Fibroblast of skin of back (primary cell): ENCODE measurements at regions not wholly inside any gene's neighbourhood (a gene's known extent, or its start where the extent isn't known, plus 50 kb on each side); places are given as distances from the start of the nearest gene placed in this dataset.
"Not testable (repeated sequence)": the region's sequence is repeated elsewhere in the genome, so short reads cannot be mapped to it uniquely, and the experiment has no call there.

Source experiments
- DNase-seq: peaks from one replicate; pipeline ENCODE4 v3.0.0-alpha.2; 2013

DNA sequence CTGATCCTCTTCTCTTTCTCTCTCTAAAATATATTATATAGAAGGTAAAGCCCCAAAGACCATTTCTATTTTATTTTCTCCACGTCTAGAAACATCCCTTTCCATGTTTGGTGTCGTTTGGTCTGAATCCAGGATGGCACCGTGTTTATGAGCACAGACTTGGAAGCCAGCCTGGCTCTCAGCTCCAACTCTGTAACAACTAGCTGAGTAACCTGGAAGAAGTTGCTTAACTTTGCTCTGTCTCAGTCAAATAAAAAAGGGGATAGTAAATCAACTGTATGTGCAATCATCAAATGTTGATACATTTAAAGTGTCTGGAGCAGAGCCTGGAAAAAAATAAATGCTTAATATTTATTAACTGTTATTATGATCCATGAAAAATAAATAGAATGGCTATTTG lies 249.8 kb upstream of the MAF start:
- DNase-seq, result no peak

DNA sequence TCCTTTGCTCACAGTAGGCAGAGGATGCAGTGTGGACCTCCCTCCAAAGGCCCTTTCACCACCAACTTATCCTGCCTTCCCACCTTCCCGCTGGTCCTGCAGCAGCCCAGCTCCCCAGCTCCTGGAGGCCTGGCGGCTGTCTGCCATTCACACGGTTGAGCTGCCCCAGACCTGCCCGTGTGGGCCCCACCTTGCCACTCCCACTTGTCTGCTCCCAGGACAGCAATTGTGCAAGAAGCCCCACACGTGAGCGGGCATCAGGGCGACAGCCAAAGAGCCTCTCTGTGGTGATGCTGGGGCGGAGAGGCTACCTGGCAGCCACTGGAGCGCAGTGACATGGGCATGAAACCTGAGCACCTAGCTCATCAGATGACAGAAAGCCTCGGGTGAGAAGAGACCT lies 248.6 kb upstream of the MAF start:
- DNase-seq, result no peak

DNA sequence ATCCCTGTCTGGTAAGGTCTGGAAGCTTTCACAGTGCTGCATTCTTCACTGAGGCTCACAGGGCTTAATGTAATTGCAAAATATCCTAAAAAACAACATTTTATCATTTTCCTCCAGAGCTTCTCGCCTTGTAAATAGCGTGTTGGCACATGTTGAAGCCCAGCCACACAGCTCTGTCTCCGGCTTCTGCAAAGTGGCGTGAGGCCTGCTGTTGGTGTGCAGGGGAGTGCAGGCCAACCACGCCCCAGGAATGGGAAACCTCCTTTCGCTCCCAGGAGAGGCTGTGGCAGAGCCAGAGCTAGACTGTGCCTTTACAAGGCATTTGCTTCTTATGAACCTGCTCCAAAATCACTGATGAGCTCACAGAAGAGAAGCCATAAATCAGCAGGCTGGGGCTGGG lies 248.2 kb upstream of the MAF start:
- DNase-seq, result no peak

DNA sequence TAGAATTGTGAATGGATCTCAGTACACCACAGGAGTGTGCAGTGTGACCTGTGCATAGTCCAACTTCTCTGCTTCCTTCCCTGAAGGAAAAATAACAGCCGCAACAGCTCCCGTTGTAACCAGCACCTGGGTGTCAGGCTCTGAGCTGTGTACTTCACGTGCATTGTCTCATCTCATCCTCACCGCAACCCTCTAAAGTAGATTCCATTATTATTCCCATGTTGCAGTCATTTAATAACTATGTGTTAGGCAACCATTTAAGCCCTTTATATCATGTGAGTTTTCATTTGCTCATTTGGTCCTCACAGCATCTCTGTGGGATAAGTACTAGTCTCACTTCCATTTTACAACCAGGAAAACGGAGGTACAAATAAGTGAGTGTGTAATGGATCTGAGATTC lies 247.0 kb upstream of the MAF start:
- DNase-seq, result no peak

DNA sequence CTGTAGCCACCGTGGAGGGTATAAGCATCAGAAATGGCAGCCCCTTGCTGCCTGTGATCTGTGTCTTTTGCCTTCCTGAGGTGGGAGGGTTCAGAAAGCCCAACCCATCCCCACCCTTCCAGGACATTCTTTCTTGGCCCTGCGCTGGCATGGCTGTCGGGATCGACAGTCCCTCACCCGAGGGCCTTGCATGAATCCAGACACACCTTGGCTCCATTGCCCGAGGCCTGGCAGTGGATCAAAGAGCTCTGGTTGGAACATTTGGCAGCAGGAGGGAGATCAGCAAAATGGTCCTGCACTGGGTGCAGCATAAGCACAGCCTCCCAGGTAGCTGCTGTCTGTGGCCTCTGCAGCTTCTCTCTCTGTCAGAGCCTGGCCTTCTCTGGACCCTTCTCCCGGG lies 246.6 kb upstream of the MAF start:
- DNase-seq, result no peak

DNA sequence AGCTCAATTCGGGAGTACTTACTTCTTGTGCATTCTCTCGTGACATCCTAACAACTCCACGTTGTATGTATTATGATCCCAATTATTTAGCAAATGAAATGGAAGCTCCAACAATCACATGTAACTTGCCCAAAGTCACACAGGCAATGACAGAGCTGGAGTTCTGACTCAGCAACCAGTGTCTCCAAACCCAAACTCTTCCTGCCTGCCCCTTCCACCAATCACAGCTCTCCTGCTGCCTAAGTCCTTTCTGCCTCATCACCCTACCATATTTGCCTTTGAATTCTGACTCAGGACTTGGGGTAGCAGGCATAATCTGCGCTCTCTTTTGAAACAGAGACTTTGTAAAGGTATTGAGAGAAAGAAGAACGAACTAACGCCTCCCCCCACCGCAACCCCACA lies 245.2 kb upstream of the MAF start:
- DNase-seq, result peak; percentile 15

DNA sequence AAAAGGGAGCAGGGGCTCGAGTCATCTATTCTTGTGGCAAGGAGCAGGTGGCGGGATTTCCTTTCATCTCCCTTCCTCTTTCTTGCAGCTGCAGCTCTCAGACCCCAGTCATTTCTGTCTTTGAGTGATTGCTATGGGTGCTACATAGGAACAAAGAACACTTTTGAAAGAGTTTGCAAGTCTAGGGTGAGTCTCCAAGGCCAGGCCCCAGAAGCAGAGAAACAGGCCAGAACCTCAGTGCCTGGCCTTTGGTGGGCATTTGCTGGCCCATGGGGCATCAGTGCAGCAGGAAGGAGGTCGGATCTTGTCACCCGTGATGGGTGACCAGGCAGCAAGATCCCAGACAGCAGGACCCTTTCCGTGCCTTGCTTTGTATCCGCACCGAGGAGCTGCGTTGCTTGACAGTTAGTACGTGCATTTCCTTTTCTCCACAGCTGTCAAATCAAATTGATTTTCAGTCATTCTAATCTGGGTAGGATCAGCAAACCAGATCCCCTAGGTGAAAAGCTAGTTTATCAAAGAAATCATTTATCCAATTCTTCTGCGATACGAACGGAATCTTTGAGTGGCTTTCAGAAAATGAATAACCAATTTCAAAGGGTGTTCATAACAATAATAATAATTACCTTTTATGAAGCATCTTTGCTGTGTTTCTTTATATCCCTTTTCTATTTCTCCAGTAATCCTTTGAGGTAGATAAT lies 244.6 kb upstream of the MAF start:
- no peak for DNase-seq

DNA sequence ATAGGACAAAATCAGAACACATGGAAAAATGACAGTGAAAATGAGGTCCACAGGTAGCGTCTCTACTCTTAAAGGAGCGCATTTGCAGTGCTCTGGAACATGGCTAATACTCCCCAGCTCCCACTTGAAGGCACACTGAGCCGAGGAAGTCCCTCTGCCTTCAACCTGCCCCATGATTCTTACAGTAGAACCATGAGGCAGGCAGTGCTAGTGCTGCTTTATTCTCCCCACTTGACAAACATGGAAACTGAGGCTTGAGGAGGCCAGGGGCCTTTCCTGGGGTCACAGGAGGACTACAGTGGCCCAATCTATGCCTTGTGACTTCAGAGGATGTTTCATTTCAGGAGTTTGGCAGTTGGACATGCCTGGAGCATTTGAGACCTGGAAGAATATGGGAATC lies 244.1 kb upstream of the MAF start:
- DNase-seq, result no peak

DNA sequence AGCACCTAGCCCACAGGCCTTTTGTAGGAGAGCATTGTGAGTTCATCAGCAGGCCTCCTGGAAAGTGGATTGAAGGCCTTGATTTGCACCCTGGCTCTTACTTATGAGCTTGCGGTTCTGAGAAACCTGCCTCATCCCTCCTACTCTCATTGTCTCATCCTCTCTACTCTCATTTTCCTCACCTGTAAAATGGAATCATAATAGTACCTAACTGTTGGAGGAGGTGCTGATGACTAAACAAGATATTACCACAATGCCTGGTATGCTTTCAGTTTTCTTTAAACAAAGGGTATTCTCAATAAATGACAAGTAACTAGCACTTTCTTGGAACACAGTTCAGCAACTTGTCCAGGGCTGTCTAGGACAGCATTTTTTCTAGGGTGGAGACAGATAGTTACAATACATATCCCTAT lies 243.1 kb upstream of the MAF start:
- no peak for DNase-seq

DNA sequence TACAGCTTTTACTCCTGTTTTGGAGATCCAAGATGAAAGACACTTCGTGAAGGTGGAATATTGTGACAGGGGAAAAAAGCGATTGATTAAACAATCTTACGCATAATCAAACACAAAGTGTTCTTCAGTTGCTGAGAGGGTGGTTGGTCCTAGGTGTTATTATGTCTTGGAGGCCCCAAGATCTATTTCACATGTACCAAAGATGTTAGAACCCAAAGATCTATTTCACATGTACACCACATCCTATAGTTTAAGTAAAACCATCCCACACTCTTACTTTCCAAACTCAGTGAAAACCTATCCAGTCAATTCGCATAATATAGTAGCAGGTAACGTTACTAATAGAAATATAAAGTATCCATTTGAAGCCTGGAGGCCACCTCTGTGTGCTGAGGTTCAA lies 242.6 kb upstream of the MAF start:
- DNase-seq, result no peak

DNA sequence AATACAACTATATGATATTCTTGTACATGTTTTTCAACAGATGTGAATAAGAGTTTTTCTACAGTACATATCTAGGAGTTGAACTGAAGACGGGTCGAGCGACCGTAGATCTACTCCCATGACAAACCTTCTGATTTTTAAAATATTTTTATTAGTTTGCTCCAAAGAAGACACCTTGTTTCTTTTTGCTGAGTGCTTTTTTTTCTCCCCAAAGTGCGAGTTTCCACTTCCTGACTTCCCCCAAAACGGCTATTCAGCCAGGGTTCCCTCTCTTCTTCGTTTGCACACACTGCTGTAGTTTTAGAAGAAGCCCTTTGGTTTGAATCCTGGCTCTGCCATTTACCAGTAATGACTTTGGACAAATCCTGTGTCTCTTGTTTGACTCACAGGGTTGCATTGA lies 241.7 kb upstream of the MAF start:
- no peak for DNase-seq

DNA sequence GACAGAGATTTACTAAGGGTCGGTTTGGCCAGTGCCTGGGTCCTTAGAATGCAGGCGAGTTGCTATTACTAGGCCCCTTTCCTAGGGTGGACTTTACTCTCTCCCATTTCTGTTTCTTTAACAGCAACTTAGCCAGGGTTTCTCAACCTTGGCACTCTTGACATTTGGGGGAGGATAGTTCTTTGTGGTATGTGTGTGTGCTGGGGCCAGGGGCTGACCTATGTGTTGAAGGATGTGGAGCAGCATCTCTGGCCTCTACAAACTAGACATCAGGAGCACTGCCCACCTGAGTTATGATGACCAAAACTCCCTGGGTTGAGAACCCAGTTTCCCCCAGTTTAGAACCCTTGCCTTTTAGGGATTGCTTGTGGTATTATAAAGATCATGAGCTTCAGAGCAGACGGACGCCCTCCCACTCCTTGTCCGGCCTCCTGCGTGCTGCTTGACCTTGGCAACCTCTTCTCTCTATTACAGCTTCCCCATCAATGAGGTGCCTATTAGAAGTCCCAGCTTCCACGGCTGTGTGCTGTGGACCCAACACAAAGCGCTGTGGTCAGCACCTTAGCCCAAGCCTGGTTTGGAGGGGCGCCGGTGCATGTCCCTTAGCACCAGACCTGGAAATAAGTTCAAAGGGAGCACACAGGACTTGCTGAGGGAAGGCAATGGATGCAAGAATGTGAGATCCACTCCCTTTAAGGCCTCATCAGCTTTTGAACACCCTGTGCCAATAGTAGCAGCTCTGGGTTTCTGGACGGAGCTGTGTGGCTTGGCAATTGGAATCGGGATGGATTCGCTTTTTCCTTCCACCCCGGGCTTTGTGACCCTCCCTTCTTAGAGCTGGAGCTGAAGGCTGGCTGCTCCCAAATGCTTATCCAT lies 239.2 kb upstream of the MAF start:
- no peak for DNase-seq

DNA sequence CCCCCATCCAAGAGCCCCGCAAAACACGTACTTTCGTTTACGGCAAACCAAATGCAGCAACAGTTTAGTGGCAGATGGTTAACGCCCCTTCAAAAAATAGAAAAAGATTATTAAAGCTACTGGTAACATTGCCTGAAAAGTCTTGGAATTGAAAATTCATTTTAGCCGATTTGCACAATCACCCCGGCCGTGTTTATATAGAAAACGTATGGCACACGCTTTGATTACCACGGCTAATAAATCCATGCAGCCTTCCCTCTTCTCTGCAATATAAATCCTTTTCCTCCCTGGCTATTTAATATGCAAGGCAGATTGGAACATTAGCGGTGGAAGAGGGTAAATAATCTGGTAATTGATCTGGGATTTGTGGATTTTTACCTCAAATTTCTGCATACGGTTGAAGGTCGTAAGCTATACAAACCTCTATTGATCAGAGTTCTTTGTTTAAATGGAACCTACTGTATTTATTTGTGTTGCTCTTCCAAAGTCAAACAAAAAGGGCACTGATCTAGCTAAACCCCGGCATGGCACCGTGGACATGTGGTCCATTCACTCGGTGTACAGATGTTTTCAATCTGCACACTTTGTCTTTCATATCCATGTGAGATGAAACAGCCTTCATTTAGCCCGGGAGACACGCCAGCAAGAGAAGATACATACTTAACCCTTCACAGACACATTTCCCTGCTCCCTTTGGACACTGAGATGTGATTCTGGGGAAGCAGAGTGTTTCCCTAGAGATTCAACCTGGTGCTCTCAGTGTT lies 238.1 kb upstream of the MAF start:
- peak; percentile 4 for DNase-seq

DNA sequence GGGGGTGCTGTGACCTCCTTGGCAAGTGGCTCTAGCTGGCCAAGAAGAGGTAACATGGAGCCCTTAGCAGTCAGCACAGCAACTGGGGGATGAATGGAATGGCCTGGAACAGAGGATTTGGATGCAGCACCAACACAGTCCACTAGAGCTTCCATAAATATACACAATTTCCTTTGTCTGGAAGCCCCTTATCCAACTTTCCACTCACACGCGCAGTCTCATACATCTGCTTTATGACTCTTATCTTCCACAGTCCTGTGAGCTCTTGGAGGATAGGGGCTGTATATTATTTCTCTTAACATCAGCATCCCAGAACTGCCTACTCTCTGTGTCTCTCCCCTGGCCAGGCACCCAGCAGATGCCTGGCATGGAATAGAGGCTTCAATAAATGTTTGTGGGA lies 235.6 kb upstream of the MAF start:
- no peak for DNase-seq

DNA sequence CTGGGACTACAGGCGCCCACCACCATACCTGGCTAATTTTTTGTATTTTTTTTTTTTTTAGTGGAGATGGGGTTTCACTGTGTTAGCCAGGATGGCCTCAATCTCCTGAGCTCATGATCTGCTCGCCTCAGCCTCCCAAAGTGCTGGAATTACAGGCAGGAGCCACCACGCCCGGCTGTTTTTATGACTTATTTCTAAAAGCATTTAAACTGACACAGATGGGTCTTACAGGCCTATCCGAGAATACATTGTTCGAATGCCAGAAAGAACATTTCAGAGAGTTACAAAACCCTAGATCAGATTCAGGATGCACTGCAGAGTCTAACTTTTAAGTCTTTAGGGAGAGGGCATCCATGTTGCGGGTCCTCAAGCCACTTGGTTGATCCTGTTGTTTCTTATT lies 234.7 kb upstream of the MAF start:
- peak; percentile 34 for DNase-seq

DNA sequence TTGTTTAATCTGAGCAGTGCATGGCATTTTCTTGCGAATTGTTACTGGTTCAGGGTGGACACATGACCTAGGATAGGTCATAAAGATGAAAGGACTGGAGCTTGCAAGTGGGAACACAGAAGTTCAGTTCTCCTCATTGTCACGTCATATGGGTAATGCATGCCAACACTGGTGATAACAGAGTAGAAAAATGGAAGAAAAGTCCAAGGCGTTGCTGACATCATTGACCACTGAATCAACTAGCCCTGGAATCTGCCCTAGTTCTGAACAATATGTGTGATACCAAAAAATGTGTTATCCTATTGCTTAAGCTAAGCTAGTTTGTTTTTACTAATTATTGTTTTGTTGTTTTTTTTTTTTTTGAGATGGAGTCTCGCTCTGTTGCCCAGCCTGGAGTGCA lies 234.2 kb upstream of the MAF start:
- no peak for DNase-seq

DNA sequence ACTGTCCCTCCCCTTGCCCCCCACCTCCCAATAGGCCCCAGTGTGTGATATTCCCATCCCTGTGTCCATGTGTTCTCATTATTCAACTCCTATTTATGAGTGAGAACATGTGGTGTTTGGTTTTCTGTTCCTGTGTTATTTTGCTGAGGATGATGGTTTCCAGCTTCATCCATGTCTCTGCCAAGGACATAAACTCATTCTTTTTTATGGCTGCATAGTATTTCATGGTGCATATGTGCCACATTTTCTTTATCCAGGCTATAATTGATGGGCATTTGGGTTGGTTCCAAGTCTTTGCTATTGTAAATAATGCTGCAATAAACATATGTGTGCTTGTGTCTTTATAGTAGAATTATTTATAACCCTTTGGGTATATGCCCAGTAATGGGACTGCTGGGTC lies 233.5 kb upstream of the MAF start:
- not testable (repeated sequence) for DNase-seq

DNA sequence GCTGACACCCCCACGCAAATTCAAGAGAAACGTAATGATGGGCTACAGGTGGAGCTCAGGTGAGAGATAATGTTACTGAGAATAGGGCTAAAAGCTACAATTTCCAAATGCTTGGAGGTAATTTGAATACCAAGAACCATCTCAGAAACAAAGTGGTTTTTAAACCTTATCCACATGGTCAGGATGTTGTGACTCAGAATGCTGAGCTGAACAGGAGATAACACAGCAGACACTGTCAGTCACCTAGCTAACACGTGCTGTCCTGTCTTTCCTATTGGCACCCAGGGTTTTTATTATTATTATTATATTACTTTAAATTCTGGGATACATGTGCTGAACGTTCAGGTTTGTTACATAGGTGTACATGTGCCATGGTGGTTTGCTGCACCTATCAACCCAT lies 233.0 kb upstream of the MAF start:
- no peak for DNase-seq

DNA sequence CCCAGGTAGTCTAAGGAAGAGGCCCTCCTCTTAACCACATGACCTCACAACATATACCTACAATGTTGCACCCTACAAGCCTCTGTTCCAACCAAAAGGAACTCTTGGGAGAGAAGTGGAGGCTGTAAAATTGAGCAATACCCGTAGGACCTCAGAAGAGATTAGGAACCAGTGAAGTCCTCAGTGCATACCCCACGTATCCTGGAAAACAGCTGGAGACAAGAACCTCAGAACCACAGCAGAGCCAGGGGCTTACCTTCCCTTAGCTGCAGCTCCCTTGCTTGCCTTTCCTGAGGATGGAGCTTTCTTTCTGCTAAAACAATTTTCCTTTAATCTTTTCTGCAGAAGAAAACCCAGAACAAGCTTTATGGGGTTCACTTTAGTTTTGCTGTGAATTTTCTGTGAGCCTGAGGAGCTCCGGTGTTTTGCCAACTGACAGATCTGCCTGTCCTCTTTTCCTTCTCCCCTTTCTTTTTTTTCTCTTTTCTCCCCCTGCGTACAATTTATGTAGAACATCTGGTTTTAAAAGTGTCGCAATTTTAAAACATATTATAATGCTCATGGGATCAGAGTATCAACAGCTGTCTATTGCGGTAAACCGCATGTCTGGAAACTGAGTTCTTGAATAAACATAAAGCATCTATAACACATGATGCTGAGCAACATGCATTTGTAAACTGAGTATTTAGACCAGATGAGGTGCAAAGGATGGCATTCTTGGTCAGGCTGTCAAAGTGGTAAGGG lies 226.4 kb upstream of the MAF start:
- DNase-seq, result peak; percentile 35

DNA sequence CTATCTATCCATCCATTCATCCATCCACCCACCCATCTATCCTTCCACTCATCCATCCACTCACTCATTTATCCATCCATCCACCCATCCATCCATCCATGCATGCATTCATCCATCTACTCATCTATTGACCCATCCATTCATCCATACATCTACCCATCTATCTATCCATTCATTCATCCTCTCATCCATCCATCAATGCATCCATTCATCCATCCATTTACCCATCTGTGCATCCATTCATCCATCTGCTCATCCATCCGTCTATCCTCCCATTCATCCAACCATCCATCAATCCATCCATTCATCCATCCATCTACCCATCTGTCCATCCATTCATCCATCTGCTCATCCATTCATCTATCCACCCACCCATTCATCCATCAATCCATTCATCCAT lies 224.5 kb upstream of the MAF start:
- no peak for DNase-seq

DNA sequence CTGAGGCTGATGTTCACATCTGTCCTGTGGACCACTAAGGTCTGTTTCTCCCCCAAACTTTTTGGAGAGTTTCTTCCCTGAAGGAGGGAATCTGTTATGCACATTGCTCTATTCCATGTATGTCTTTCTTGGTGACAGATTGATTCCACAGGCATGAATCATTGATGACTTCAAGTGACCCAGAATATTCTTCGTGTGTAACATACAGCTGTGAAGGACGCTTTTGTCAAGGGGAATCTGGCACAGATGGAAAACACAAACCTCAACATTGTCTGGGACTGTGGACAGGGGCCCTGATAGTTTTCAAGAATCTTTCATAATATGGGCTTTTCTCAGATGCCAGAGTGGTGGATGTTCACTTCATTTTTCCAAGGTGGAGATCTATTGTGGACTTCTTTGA lies 223.1 kb upstream of the MAF start:
- DNase-seq, result peak; percentile 66

DNA sequence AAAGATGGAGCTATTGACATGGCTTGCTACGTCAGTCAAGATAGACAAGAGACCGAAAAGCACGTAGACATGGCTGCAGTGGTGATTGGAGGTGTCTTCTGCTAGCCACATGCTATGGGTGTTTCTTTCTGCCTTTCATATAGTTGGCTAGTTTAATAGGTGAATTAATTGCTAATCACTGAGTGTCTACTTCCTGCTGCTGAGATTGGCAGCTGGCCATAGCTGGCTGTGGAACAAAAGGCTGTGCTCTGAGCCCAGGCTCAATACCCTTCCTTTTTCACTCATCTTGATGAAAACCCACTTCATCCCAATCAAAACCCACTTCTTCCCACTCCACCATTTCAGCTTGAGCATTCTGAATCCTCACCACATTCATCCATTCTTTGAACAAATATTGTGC lies 221.4 kb upstream of the MAF start:
- DNase-seq, result no peak

DNA sequence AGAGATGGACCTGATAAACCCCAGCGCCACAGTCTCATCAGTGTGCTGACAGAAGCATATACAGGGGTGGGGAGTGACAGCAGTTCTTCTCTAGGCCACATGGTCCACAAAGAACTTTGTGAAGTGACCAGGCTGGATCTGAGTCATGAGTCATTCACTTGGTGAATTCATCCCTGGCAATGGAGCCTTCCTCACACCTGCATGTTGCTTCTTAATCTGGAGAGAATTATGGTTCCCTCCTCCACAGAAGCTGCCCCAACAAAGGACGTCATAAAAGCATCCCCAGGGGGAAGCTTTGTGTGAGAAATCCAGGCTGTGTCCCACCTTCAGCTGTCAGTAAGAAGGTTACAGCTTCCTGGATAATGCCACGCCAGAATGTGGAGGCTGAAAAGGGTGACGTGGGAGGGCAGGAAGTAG lies 215.6 kb upstream of the MAF start:
- no peak for DNase-seq
